Neural crest cell (in vitro differentiated cells): ENCODE measurements at regions not wholly inside any gene's neighbourhood (a gene's known extent, or its start where the extent isn't known, plus 50 kb on each side); places are given as distances from the start of the nearest gene placed in this dataset.

Source experiments
- DNase-seq: peaks from one replicate; pipeline ENCODE4 v3.0.0; 2021; ENCODE audit warnings: low read depth, mixed read lengths, low spot score
- H3K27ac Mint-ChIP-seq: one replicate; pipeline ENCODE4 v1.8.0; 2021; ENCODE audit warnings: mild to moderate bottlenecking, mixed read lengths; ENCODE audit not compliant: unreplicated experiment
- H3K27me3 Mint-ChIP-seq: 2 replicates; pipeline ENCODE4 v1.8.0; 2021; ENCODE audit warnings: low read depth, mild to moderate bottlenecking, mixed read lengths
- H3K36me3 Mint-ChIP-seq: 2 replicates; pipeline ENCODE4 v1.8.0; 2021; ENCODE audit warnings: low read depth, mild to moderate bottlenecking, mixed read lengths
- H3K4me1 Mint-ChIP-seq: 2 replicates; pipeline ENCODE4 v1.8.0; 2021; ENCODE audit warnings: mixed read lengths
- H3K4me3 Mint-ChIP-seq: one replicate; pipeline ENCODE4 v1.8.0; 2021; ENCODE audit warnings: mild to moderate bottlenecking, mixed read lengths
- H3K9me3 Mint-ChIP-seq: 2 replicates; pipeline ENCODE4 v1.8.0; 2021; ENCODE audit warnings: mixed read lengths
- TF ChIP-seq, protein P1 (sequence below): fragments of 200-600 bp; sonication (generic); conservative IDR thresholded peaks from 2 replicates; pipeline ENCODE4 v1.5.0; 2021; ENCODE audit warnings: antibody characterized with exemption, mild to moderate bottlenecking

- TF ChIP-seq, protein P1, sequence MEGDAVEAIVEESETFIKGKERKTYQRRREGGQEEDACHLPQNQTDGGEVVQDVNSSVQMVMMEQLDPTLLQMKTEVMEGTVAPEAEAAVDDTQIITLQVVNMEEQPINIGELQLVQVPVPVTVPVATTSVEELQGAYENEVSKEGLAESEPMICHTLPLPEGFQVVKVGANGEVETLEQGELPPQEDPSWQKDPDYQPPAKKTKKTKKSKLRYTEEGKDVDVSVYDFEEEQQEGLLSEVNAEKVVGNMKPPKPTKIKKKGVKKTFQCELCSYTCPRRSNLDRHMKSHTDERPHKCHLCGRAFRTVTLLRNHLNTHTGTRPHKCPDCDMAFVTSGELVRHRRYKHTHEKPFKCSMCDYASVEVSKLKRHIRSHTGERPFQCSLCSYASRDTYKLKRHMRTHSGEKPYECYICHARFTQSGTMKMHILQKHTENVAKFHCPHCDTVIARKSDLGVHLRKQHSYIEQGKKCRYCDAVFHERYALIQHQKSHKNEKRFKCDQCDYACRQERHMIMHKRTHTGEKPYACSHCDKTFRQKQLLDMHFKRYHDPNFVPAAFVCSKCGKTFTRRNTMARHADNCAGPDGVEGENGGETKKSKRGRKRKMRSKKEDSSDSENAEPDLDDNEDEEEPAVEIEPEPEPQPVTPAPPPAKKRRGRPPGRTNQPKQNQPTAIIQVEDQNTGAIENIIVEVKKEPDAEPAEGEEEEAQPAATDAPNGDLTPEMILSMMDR = no peak
- Mint-ChIP-seq H3K4me1 (no peaks in the 10 kb centered on the region), H3K36me3 (no peaks in the 10 kb centered on the region), H3K27ac (no peak overlapping the region), H3K9me3 (no peaks in the 10 kb centered on the region), H3K4me3 (no peak overlapping the region), H3K27me3 (no peaks in the 10 kb centered on the region)
- DNase-seq = no peak
Observed at GRCh38 chr7:131016230-131016629, 282.2 kb upstream of the KLF14 start.

DNA sequence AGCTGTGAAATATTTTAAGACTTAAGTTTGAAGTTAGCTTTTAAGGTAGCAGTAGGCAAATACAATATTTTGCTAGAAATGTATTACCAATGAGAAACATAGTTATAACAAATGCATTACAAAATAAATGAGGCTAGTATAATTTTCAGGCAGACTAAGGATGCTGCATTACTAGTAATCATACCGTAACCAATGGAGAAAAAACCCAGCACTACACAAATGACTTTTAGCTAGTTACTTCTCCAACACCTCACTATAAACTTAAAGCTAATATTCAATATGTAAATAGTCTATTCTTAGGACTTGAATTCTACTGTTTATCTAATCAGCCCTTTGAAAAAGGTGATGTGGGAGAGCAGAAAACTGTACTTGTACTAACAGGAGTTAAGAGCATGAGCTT lies 285.3 kb upstream of the KLF14 start:
- Mint-ChIP-seq H3K27me3 (no peaks in the 10 kb centered on the region), H3K9me3 (no peaks in the 10 kb centered on the region), H3K4me3 (no peak overlapping the region), H3K4me1 (no peaks in the 10 kb centered on the region), H3K27ac (no peak overlapping the region), H3K36me3 (no peaks in the 10 kb centered on the region)
- TF ChIP-seq, protein P1 = no peak
- no peak for DNase-seq

GRCh38 chr7:131020759-131021261 lies 286.8 kb upstream of the KLF14 start:
- TF ChIP-seq, protein P1 = no peak
- no peak overlapping the region for H3K27ac Mint-ChIP-seq
- H3K36me3 Mint-ChIP-seq = no peaks in the 10 kb centered on the region
- no peaks in the 10 kb centered on the region for H3K9me3 Mint-ChIP-seq
- no peaks in the 10 kb centered on the region for H3K27me3 Mint-ChIP-seq
- H3K4me3 Mint-ChIP-seq = no peak overlapping the region
- no peak for DNase-seq
- H3K4me1 Mint-ChIP-seq = no peaks in the 10 kb centered on the region

- H3K4me3 Mint-ChIP-seq = no peak overlapping the region
- no peaks in the 10 kb centered on the region for H3K4me1 Mint-ChIP-seq
- H3K27me3 Mint-ChIP-seq = no peaks in the 10 kb centered on the region
Observed at GRCh38 chr7:131021460-131021859, 287.5 kb upstream of the KLF14 start.

GRCh38 chr7:131021902-131022301 lies 287.9 kb upstream of the KLF14 start:
- DNase-seq = no peak
- TF ChIP-seq, protein P1 = no peak
- H3K27me3 Mint-ChIP-seq = no peaks in the 10 kb centered on the region
- no peaks in the 10 kb centered on the region for H3K4me1 Mint-ChIP-seq
- no peaks in the 10 kb centered on the region for H3K36me3 Mint-ChIP-seq
- no peak overlapping the region for H3K4me3 Mint-ChIP-seq
- H3K27ac Mint-ChIP-seq = no peak overlapping the region
- H3K9me3 Mint-ChIP-seq = no peaks in the 10 kb centered on the region

More at GRCh38 chr7:131021460-131021859, 287.5 kb upstream of the KLF14 start:
- TF ChIP-seq, protein P1 = no peak
- Mint-ChIP-seq H3K9me3 (no peaks in the 10 kb centered on the region), H3K36me3 (no peaks in the 10 kb centered on the region), H3K27ac (no peak overlapping the region)
- DNase-seq = no peak
